GM21786 (cell line): ENCODE measurements at regions not wholly inside any gene's neighbourhood (a gene's known extent, or its start where the extent isn't known, plus 50 kb on each side); places are given as distances from the start of the nearest gene placed in this dataset.

Source experiments
- ATAC-seq: cut with Tn5 transposase; IDR thresholded peaks from one replicate; pipeline ENCODE4 v1.9.1; 2021; ENCODE audit not compliant: unreplicated experiment

- ATAC-seq, result no peak
Observed at GRCh38 chrX:42530027-42530426, 247.9 kb downstream of the PPP1R2C start.

DNA sequence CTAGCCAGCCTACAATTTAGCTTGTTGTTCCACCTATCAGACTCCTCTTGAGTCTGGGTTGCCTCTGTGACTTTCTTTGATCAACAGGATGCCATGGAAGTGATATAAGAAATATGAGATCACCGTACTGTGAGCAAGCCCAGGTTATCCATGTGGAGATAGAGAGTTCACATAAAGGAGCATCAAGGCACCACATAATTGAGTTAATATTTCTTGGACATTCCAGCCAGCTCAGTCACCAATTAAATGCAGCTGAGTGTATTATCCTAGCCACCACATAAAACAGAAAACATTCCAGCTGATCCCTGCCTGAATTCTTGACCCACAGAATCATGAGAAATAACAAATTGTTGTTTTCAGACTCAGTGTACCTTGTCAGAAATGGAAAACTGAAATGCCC lies 253.6 kb downstream of the PPP1R2C start:
- ATAC-seq, result no peak

- no peak for ATAC-seq
Observed at GRCh38 chrX:42519666-42520231, 258.2 kb downstream of the PPP1R2C start.

GRCh38 chrX:42515939-42516338 lies 262.0 kb downstream of the PPP1R2C start:
- ATAC-seq, result no peak

- no peak for ATAC-seq
Observed at GRCh38 chrX:42505016-42505415, 272.9 kb downstream of the PPP1R2C start.

DNA sequence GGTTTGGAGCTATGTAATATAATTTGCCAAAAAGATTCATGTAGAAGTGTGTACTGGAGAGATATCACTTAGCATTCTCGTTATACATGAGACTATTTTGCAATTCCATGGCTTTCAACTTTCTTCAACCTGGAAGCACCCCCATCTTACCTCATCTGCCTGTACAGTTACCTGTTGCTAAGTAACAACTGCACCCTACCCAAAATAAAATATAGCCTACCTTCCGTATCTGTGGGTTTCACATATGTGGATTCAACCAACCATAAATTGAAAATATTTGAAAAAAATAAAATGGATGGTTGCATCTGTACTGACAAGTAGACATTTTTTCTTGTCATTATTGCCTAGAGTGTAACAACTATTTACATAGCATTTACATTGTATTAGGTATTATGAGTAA lies 278.3 kb downstream of the PPP1R2C start:
- no peak for ATAC-seq

- ATAC-seq, result no peak
Observed at GRCh38 chrX:42497356-42497755, 280.6 kb downstream of the PPP1R2C start.

DNA sequence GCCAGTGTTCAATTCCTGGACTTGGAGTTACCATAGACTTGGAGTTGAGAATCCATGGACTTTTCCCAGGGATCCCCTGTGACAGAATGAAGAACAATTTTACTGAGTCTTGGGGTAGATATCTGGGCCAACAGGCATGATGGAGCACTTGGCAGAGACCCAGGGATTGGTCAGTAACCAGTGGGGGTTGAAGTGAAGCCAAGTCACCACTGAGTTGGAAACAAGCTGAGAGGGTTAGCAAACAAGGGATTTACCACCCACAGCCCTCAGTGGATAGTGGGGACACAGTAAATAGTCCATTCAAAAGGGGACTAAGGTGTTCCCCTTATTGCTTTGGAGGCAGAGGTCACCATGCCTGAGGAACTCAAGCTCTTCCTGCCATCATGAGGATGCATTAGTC lies 281.7 kb downstream of the PPP1R2C start:
- no peak for ATAC-seq

GRCh38 chrX:42495139-42495538 lies 282.8 kb downstream of the PPP1R2C start:
- ATAC-seq, result no peak

DNA sequence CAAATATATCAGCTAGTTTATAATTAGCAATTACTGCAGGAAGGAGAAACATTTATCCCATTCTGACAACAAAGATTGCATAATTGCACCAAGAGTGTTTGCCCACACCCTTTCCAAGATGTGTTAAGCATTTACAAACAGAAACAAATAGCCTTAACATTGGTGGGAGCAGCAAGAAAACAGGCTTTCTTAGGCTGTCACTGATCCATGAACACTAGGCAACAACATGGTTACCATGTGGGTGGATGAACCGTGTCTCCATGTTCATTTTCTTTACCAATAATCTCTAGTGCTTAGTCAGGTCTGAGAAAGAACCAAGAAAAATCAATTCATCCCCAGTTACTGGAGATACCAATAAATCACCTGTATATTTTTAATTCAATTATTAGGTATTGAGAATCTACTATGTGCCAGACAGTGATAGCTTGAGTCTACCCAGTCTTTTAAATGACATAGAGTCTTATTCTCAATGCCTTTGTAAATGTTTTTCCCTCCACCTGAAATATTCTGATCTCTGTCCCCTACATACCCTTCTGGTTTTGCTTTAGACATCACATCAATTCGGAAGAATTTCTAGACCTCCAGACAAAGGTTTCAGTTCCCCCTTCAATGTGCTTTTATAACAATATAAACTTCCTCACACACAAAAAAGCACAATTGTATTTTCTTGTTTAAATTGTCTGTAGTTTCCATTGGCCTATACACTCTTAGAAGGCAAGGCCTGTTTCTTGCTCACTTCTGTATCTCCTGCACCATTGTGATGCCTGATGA lies 286.6 kb downstream of the PPP1R2C start:
- ATAC-seq, result no peak

DNA sequence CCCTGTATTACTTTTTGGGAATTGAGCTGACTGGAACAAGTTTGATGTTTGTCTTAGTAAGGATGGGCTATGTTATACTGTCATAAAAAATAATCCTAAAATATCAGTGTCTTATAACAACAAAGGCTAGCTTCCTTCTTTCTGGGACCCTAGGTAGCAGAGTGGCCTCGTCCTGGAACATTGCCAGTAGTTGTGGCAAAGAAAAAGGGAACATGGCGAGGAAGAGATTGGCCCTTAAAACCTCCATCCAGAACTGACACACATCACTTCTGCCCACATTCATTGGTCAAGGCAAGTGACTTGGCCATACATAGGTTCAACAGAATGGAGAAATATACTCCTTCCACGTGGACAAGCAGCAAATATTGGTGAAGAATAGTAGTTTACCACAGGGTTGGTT lies 287.9 kb downstream of the PPP1R2C start:
- no peak for ATAC-seq

GRCh38 chrX:42485601-42486000 lies 292.4 kb downstream of the PPP1R2C start:
- no peak for ATAC-seq

DNA sequence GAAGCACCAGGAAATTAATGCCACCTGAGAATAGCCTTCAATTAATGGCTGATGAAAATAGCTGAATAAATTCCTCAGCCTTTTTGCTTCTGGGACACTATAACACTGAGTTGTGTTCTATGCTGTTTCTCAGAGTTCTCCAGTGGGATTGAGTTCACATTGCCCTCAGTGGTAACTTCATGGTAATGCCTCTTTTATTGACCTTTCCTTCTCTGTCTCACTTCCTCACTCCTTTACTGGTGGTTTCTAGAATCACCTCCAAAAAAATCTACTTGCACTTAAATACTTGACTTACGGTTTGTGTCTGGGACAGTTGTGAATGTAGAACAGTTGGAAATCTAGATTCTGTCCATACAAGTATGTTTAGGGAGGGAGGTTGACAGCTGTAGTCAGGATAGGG lies 293.7 kb downstream of the PPP1R2C start:
- no peak for ATAC-seq

DNA sequence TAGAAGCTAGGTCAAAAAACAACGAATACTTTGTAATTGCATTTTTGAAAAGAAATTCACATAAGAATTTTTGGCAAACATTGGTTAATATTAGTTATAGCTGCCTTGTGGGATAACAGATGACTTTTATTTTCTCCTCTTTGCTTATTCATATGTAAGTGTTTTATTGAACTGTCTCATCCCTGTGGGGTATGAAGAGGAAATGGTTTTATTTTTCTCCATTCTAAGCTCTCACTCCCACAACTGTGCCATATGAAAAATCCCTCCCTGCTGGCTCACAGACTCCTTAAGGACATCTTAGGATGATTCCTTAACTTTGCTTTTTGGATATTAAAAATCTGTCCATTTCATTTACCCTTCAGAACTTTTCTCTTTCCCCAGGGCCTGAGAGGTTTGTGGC lies 300.6 kb downstream of the PPP1R2C start:
- no peak for ATAC-seq

GRCh38 chrX:42472727-42473126 lies 305.2 kb downstream of the PPP1R2C start:
- no peak for ATAC-seq

DNA sequence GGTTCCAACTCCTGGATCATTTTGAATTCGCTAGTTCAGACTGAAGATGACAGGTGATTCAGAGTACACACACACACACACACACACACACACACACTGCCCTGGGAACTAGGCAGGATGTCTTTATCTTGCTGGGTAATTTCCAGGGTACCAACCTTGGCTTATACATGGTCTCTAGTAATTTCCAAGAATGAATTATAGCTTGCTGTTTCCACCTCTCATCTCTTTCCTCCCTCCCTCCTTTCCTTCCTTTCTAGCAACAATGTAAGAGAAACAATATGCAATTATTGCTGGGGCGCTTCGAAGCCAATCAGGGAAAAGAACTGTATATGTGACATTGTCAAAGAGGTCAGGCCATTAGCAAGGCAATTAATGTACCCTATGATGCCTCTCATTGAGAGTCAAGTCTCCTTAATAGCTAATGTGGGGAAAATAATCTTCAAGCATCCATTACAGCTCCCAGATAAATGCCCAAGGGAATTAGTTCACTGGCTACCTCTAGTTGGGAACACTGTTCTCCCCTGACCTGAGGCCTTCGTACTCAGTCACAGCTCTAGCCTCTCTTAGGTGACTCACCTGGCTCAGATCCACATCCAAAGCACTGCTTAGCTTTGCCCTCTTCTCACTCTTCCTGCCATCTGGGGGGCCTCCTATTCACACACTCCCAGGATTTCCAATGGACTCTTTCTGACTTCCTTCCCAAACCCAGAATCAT lies 311.5 kb downstream of the PPP1R2C start:
- ATAC-seq, result no peak

DNA sequence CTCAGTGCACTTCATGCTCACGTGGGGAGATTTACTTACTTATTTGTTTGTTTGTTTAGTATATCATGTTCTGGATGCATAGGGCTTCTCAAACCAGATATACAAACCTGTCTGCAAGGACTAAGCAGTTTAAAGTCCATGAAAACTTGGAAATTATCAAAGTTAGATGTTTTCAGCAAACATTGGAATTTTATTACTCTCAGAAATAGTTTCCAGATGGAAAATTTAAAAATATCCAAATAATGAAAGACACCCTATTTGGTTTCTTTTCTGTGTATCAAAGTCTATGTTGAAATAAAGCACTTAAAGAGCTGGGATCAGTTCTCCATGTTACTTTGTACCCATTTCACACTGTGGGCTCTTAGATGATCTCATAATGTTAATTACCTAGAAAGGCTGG lies 312.1 kb downstream of the PPP1R2C start:
- ATAC-seq, result no peak

DNA sequence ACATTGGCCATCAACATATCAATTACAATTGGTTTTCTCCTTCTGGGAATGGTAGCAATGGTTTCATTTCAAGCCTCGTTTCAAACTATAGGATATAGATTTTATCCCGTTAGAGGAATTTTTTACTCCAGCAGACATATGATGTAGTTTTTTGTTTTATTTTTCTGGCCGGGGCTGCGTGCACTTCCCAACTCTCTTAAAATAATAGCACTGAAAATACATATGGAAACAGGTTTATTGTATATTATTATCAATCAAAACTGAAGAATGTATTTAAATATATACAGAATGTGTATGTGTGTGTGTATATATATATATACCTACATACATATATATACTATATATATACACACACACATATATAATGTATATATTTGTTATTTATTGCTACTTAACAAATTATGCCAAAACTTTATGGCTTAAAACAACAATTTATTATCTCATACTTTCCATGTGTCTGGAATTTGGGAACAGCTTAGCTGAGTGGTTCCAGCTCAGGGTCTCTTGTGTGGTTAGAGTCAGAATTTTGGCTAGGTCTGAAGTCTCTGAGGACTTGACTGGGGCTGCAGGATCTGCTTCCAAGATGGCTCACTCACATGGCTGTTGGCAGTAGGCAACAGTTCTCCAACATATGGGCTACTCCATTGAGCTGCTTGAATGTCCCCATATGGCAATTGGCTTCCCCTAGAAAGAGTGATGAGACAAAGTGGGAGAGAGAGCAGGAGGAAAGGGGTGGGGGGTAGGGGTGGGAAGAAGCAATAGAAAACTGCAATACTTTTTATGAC lies 314.1 kb downstream of the PPP1R2C start:
- no peak for ATAC-seq

DNA sequence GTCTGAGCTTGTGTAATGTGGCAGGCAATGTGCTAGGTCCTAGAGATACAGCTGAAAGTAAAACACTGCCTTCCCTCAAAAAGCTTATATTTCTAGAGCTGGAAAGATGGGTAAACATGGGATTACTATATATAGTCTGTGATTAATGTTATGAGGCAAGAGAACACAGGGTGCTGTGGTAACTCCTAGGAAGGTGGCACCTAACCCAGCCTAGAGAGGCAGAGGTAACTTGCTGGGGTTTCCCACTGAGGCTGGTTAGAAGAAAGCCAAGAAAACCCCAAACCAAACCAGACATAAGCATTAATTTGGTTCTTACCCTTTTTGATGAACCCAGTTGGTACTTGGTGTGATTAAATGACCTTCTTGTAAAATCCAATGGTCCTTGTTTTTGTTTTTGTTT lies 315.0 kb downstream of the PPP1R2C start:
- ATAC-seq, result no peak

DNA sequence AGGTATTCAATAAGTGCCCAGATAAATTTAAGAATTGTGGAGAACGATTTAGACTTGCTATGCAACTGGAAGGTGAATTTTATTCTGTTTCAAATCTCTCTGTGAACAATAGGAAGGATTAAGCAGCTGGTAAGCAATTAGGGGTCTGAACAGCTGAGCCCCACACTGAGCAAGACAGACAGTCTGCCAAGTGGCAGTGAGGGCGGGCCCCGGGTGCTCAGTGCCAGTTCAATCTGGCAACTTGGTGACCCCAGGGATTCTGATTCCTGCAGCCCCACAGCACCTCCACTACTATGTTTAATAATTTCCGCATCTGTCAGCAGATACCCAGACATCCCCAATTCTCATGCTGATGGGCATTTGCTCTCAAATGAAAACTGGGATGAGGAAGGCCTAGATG lies 317.3 kb downstream of the PPP1R2C start:
- no peak for ATAC-seq

GRCh38 chrX:42459735-42460134 lies 318.2 kb downstream of the PPP1R2C start:
- ATAC-seq, result no peak
